ENCODE measurements at regions not wholly inside any gene's neighbourhood (a gene's known extent, or its start where the extent isn't known, plus 50 kb on each side); places are given as distances from the start of the nearest gene placed in this dataset.

- H3K27me3 ChIP-seq (ENCODE audit: control insufficient read depth, extremely low read depth, insufficient read depth, low read length), result no peaks in the 10 kb centered on the region
- no peak for DNase-seq (ENCODE audit: low read depth, low spot score)
- dilution Hi-C loops (cut with MboI; ENCODE audit: extremely low pct_ligation_motif_present, low sequenced_read_pairs), result no loop called here
- no peak overlapping the region for H3K27ac ChIP-seq (ENCODE audit: control insufficient read depth, insufficient read depth, low read length)
- H2AFZ ChIP-seq (ENCODE audit: control insufficient read depth, low read length), result no peak overlapping the region
- no peaks in the 10 kb centered on the region for H3K36me3 ChIP-seq (ENCODE audit: control insufficient read depth in 2 of 2, extremely low read depth in 1 of 2, insufficient read depth in 2 of 2, low read length in 2 of 2)
- no peak overlapping the region for H3K9ac ChIP-seq (ENCODE audit: control insufficient read depth, extremely low read depth, insufficient read depth, low read length)
- no peak for FAIRE-seq
- no peaks in the 10 kb centered on the region for H3K9me1 ChIP-seq (ENCODE audit: control insufficient read depth, extremely low read depth, insufficient read depth, low read length)
- H3K79me2 ChIP-seq (ENCODE audit: control insufficient read depth, insufficient read depth, low read length), result no peaks in the 10 kb centered on the region
- H3K4me1 ChIP-seq (ENCODE audit: control insufficient read depth, extremely low read depth, insufficient read depth, low read length), result no peaks in the 10 kb centered on the region
- TF ChIP-seq EZH2 (IDR thresholded peaks at IDR 0.05; ENCODE audit: low read length), result no peak
- TF ChIP-seq, protein P1, sequence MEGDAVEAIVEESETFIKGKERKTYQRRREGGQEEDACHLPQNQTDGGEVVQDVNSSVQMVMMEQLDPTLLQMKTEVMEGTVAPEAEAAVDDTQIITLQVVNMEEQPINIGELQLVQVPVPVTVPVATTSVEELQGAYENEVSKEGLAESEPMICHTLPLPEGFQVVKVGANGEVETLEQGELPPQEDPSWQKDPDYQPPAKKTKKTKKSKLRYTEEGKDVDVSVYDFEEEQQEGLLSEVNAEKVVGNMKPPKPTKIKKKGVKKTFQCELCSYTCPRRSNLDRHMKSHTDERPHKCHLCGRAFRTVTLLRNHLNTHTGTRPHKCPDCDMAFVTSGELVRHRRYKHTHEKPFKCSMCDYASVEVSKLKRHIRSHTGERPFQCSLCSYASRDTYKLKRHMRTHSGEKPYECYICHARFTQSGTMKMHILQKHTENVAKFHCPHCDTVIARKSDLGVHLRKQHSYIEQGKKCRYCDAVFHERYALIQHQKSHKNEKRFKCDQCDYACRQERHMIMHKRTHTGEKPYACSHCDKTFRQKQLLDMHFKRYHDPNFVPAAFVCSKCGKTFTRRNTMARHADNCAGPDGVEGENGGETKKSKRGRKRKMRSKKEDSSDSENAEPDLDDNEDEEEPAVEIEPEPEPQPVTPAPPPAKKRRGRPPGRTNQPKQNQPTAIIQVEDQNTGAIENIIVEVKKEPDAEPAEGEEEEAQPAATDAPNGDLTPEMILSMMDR (optimal IDR thresholded peaks at IDR 0.05 in 1 of 3, IDR thresholded peaks at IDR 0.05 in 1 of 3, conservative IDR thresholded peaks at IDR 0.05 in 1 of 3; ENCODE audit: extremely low read depth in 1 of 3, insufficient read depth in 2 of 3, low read length in 3 of 3), result no peak
- H4K20me1 ChIP-seq (ENCODE audit: control insufficient read depth, extremely low read depth, insufficient read depth, low read length), result no peaks in the 10 kb centered on the region
- no peaks in the 10 kb centered on the region for H3K9me3 ChIP-seq (ENCODE audit: control insufficient read depth, low read depth, low read length)
- no peak overlapping the region for H3K4me2 ChIP-seq (ENCODE audit: control insufficient read depth, extremely low read depth, insufficient read depth, low read depth, low read length)
- H3K4me3 ChIP-seq (ENCODE audit: control insufficient read depth in 2 of 3, extremely low read depth in 1 of 3, insufficient read depth in 2 of 3, low read depth in 1 of 3, low read length in 3 of 3), result no peak overlapping the region
Measured at GRCh38 chrX:38859602-38860001, 58.3 kb downstream of the MID1IP1 start.

DNA sequence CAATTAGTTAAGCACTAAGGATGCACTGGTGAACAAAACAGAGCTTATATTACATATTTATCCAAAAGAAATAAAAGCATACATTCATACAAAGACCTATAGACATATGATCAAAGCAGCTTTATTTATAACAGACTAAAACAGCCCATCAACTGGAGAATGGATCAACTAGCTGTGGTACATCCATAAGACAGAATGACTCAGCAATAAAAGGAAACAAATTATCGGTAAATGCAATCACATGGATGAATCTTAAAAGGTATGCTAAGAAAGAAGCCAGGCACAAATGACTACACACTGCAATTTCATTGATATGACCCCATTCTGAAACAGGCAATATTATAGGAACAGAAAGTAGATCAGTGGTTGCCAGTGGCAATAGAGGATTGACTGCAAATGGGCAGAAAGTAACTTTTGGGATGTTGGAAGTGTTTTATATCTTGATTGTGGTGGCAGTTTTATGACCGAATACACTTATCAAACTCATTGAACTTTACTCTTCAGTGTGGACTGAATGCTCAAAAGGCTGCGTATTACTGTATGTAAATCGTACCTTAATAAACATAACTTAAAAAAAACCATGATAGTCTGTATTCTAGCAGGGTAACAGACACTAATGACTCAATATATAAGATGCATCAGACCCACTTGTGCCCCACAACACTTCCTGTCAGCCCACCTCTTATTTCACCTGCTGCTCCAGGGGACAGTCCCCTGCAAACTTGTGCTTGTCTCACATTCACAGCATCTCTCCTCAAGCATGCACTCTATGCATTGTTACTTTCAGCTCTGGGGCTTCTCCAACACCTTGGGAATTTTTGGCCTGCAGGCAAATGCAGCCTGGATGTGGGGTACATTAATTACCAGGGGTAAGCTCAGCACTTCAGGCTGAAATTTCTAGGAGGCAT is 59.1 kb downstream of the MID1IP1 start:
- H3K9me3 ChIP-seq (ENCODE audit: control insufficient read depth, low read depth, low read length), result no peaks in the 10 kb centered on the region
- H3K36me3 ChIP-seq (ENCODE audit: control insufficient read depth in 2 of 2, extremely low read depth in 1 of 2, insufficient read depth in 2 of 2, low read length in 2 of 2), result no peaks in the 10 kb centered on the region
- no peak overlapping the region for H3K4me3 ChIP-seq (ENCODE audit: control insufficient read depth in 2 of 3, extremely low read depth in 1 of 3, insufficient read depth in 2 of 3, low read depth in 1 of 3, low read length in 3 of 3)
- no peaks in the 10 kb centered on the region for H3K9me1 ChIP-seq (ENCODE audit: control insufficient read depth, extremely low read depth, insufficient read depth, low read length)
- no peaks in the 10 kb centered on the region for H3K79me2 ChIP-seq (ENCODE audit: control insufficient read depth, insufficient read depth, low read length)
- no peaks in the 10 kb centered on the region for H3K27me3 ChIP-seq (ENCODE audit: control insufficient read depth, extremely low read depth, insufficient read depth, low read length)
- no peaks in the 10 kb centered on the region for H4K20me1 ChIP-seq (ENCODE audit: control insufficient read depth, extremely low read depth, insufficient read depth, low read length)
- FAIRE-seq (no peak), DNase-seq (ENCODE audit: low read depth, low spot score) (no peak)
- no peak overlapping the region for H3K27ac ChIP-seq (ENCODE audit: control insufficient read depth, insufficient read depth, low read length)
- no peaks in the 10 kb centered on the region for H3K4me1 ChIP-seq (ENCODE audit: control insufficient read depth, extremely low read depth, insufficient read depth, low read length)
- dilution Hi-C loops (cut with MboI; ENCODE audit: extremely low pct_ligation_motif_present, low sequenced_read_pairs), result no loop called here
- no peak overlapping the region for H3K9ac ChIP-seq (ENCODE audit: control insufficient read depth, extremely low read depth, insufficient read depth, low read length)
- TF ChIP-seq, protein P1 (optimal IDR thresholded peaks at IDR 0.05 in 1 of 3, IDR thresholded peaks at IDR 0.05 in 1 of 3, conservative IDR thresholded peaks at IDR 0.05 in 1 of 3; ENCODE audit: extremely low read depth in 1 of 3, insufficient read depth in 2 of 3, low read length in 3 of 3), result no peak
- no peak for TF ChIP-seq EZH2 (IDR thresholded peaks at IDR 0.05; ENCODE audit: low read length)
- no peak overlapping the region for H2AFZ ChIP-seq (ENCODE audit: control insufficient read depth, low read length)
- H3K4me2 ChIP-seq (ENCODE audit: control insufficient read depth, extremely low read depth, insufficient read depth, low read depth, low read length), result no peak overlapping the region

Measured in keratinocyte (primary cell).